IMR-90 (cell line): ENCODE measurements at regions not wholly inside any gene's neighbourhood (a gene's known extent, or its start where the extent isn't known, plus 50 kb on each side); places are given as distances from the start of the nearest gene placed in this dataset.

Experiments
- ATAC-seq: fragments of 200-7000 bp; cut with Tn5 transposase; 2 replicates; pipeline ENCODE4 v1.9.1; 2020; ENCODE audit warnings: low read depth, mild to moderate bottlenecking, moderate library complexity
- BruUV-seq: library from RNA; stranded (reverse); fragments of 400-500 nt; replicated peaks from 2 replicates; lab custom pipeline; 2021; lab: Mats Ljungman, UMichigan
- CTCF ChIA-PET: fragments of 300-600 bp; formaldehyde crosslinking; extraction: SDS; loops from one replicate; lab custom pipeline; 2021; ENCODE audit warnings: antibody characterized with exemption; lab: Yijun Ruan, JAX
- POLR2A ChIA-PET: fragments of 300-600 bp; sonication (Branson Sonifier 250); formaldehyde crosslinking; loops from one replicate; lab custom pipeline; 2022; ENCODE audit warnings: antibody characterized with exemption; ENCODE audit not compliant: unreplicated experiment; lab: Charles Lee
- DNase-seq: peaks from one replicate; pipeline ENCODE4 v3.0.0; 2013
- H2AFZ ChIP-seq: replicated peaks from 2 replicates; pipeline ENCODE3; 2013; ENCODE audit warnings: low read length, mild to moderate bottlenecking; ENCODE audit not compliant: poor library complexity
- H2AK5ac ChIP-seq: 2 replicates; pipeline ENCODE4 v1.6.1; 2013; ENCODE audit warnings: low read depth, low read length, inconsistent platforms
- H2AK9ac ChIP-seq: replicated peaks from 2 replicates; pipeline ENCODE3; 2013; ENCODE audit warnings: mild to moderate bottlenecking, low read depth, low read length, moderate library complexity; ENCODE audit not compliant: poor library complexity
- H2BK120ac ChIP-seq: 2 replicates; pipeline ENCODE4 v1.6.1; 2013; ENCODE audit warnings: low read depth, low read length, inconsistent platforms
- H2BK15ac ChIP-seq: 3 replicates; pipeline ENCODE4 v1.6.1; 2013; ENCODE audit warnings: low read depth, low read length, inconsistent platforms
- H2BK20ac ChIP-seq: 2 replicates; pipeline ENCODE4 v1.6.1; 2013; ENCODE audit warnings: low read depth, mild to moderate bottlenecking, inconsistent platforms, low read length, moderate library complexity
- H2BK5ac ChIP-seq: 2 replicates; pipeline ENCODE4 v1.6.1; 2013; ENCODE audit warnings: mild to moderate bottlenecking, low read depth, low read length, inconsistent platforms; ENCODE audit not compliant: poor library complexity, severe bottlenecking
- H3K14ac ChIP-seq: replicated peaks from 2 replicates; pipeline ENCODE4 v1.6.1; 2013; ENCODE audit warnings: low read depth, low read length, inconsistent platforms
- H3K18ac ChIP-seq: 2 replicates; pipeline ENCODE4 v1.6.1; 2013; ENCODE audit warnings: low read depth, low read length, control low read depth
- H3K23ac ChIP-seq: 2 replicates; pipeline ENCODE4 v1.6.1; 2013; ENCODE audit warnings: low read depth, low read length, inconsistent platforms
- H3K27ac ChIP-seq: 2 replicates; pipeline ENCODE4 v1.5.1; 2013; ENCODE audit warnings: mild to moderate bottlenecking, control low read depth, low read length; ENCODE audit not compliant: insufficient read depth
- H3K27me3 ChIP-seq: 2 replicates; pipeline ENCODE4 v1.6.1; 2013; ENCODE audit warnings: low read length; ENCODE audit not compliant: control insufficient read depth, insufficient read depth
- H3K36me3 ChIP-seq: 2 replicates; pipeline ENCODE4 v1.6.1; 2013; ENCODE audit warnings: low read length, mixed read lengths; ENCODE audit not compliant: control insufficient read depth, insufficient read depth
- H3K4ac ChIP-seq: 2 replicates; pipeline ENCODE4 v1.6.1; 2013; ENCODE audit warnings: low read depth, low read length, inconsistent platforms
- H3K4me1 ChIP-seq: 2 replicates; pipeline ENCODE4 v1.6.1; 2013; ENCODE audit warnings: low read length, mixed read lengths; ENCODE audit not compliant: control insufficient read depth, insufficient read depth
- H3K4me2 ChIP-seq: 2 replicates; pipeline ENCODE4 v1.6.1; 2013; ENCODE audit warnings: low read depth, mild to moderate bottlenecking, control low read depth, low read length, moderate library complexity
- H3K4me3 ChIP-seq: 2 replicates; pipeline ENCODE4 v1.5.1; 2013; ENCODE audit warnings: low read depth, mild to moderate bottlenecking, control low read depth, low read length, moderate library complexity; ENCODE audit not compliant: insufficient read depth
- H3K56ac ChIP-seq: 2 replicates; pipeline ENCODE4 v1.6.1; 2013; ENCODE audit warnings: low read length, inconsistent platforms; ENCODE audit not compliant: insufficient read depth; ENCODE audit errors: extremely low read depth
- H3K79me1 ChIP-seq, 2 experiments: 2 replicates each; pipeline ENCODE4 v1.6.1; 2013; ENCODE audit warnings: low read length in 2 of 2, inconsistent platforms in 1 of 2, low read depth in 1 of 2
- H3K9ac ChIP-seq: 2 replicates; pipeline ENCODE4 v1.6.1; 2013; ENCODE audit warnings: low read depth, low read length, control low read depth
- H3K9me1 ChIP-seq: 2 replicates; pipeline ENCODE4 v1.6.1; 2013; ENCODE audit warnings: low read length, inconsistent platforms; ENCODE audit not compliant: insufficient read depth
- H3K9me3 ChIP-seq: 2 replicates; pipeline ENCODE4 v1.6.1; 2013; ENCODE audit warnings: low read length; ENCODE audit not compliant: control insufficient read depth, insufficient read depth
- H4K20me1 ChIP-seq: 2 replicates; pipeline ENCODE4 v1.6.1; 2013; ENCODE audit warnings: low read length, inconsistent platforms; ENCODE audit not compliant: insufficient read depth
- H4K5ac ChIP-seq: 2 replicates; pipeline ENCODE4 v1.6.1; 2013; ENCODE audit warnings: mild to moderate bottlenecking, low read depth, low read length, control low read depth
- H4K8ac ChIP-seq, 2 experiments: 2 replicates each; pipeline ENCODE4 v1.6.1; 2013; ENCODE audit warnings: low read depth in 2 of 2, low read length in 2 of 2, control low read depth in 1 of 2, inconsistent platforms in 1 of 2
- H4K91ac ChIP-seq: 2 replicates; pipeline ENCODE4 v1.6.1; 2013; ENCODE audit warnings: low read depth, low read length, inconsistent platforms; ENCODE audit not compliant: insufficient read depth
- BHLHE40 ChIP-seq: fragments of 150-350 bp; IDR thresholded peaks from 2 replicates; pipeline ENCODE4 v1.6.1; 2016; ENCODE audit warnings: mild to moderate bottlenecking, low read depth, low read length
- CEBPB ChIP-seq: IDR thresholded peaks from 2 replicates; pipeline ENCODE4 v1.6.1; 2012; ENCODE audit warnings: low read depth, low read length, improper control_type of control experiment
- CHD1 ChIP-seq: IDR thresholded peaks from 2 replicates; pipeline ENCODE4 v1.6.1; 2012; ENCODE audit warnings: low read depth, low read length, improper control_type of control experiment
- FOS ChIP-seq: fragments of 150-350 bp; IDR thresholded peaks from 2 replicates; pipeline ENCODE4 v1.6.1; 2016; ENCODE audit warnings: low read depth, low read length
- MAFK ChIP-seq: IDR thresholded peaks from 2 replicates; pipeline ENCODE4 v1.6.1; 2012; ENCODE audit warnings: low read depth, low read length, improper control_type of control experiment
- MAZ ChIP-seq: IDR thresholded peaks from 2 replicates; pipeline ENCODE4 v1.6.1; 2012; ENCODE audit warnings: low read depth, mild to moderate bottlenecking, low read length, improper control_type of control experiment, moderate library complexity, borderline replicate concordance
- MXI1 ChIP-seq: IDR thresholded peaks from 2 replicates; pipeline ENCODE4 v1.6.1; 2012; ENCODE audit warnings: low read depth, mild to moderate bottlenecking, low read length, moderate library complexity, borderline replicate concordance
- NFE2L2 ChIP-seq: fragments of 150-350 bp; IDR thresholded peaks from 2 replicates; pipeline ENCODE4 v1.6.1; 2016; ENCODE audit warnings: low read depth, mild to moderate bottlenecking, low read length
- POLR2A ChIP-seq: IDR thresholded peaks from 2 replicates; pipeline ENCODE4 v1.6.1; 2012; ENCODE audit warnings: mild to moderate bottlenecking, low read depth, low read length
- RAD21 ChIP-seq: IDR thresholded peaks from 2 replicates; pipeline ENCODE4 v1.6.1; 2012; ENCODE audit warnings: low read length, improper control_type of control experiment
- RCOR1 ChIP-seq: IDR thresholded peaks from 2 replicates; pipeline ENCODE4 v1.6.1; 2012; ENCODE audit warnings: mild to moderate bottlenecking, low read length, improper control_type of control experiment; ENCODE audit not compliant: insufficient replicate concordance
- RFX5 ChIP-seq: IDR thresholded peaks from 2 replicates; pipeline ENCODE4 v1.8.0; 2012; ENCODE audit warnings: low read depth, mild to moderate bottlenecking, low read length, moderate library complexity
- SMC3 ChIP-seq: fragments of 150-350 bp; IDR thresholded peaks from 2 replicates; pipeline ENCODE4 v1.6.1; 2016; ENCODE audit warnings: low read depth, mild to moderate bottlenecking, antibody characterized with exemption, low read length, moderate library complexity
- WGBS, 2 experiments: methylation state at CpG; one replicate each; pipeline versions ENCODE4 v1.1.5 to v1.1.7; 2013; ENCODE audit warnings: missing lambda C conversion rate in 2 of 2; ENCODE audit not compliant: insufficient read length in 1 of 2; ENCODE audit errors: extremely low coverage in 2 of 2; 5-methylcytosine and 5-hydroxymethylcytosine counted together
- dilution Hi-C: fragments of 300-500 bp; cut with HindIII; formaldehyde crosslinking; loops from one replicate; pipeline ENCODE4 v1.14.3; 2018; ENCODE audit warnings: low sequenced_read_pairs; ENCODE audit not compliant: unreplicated experiment
- in situ Hi-C: fragments of 300-500 bp; cut with MboI; formaldehyde crosslinking; loops from 3 replicates; pipeline ENCODE4 v1.14.3; 2019; ENCODE audit warnings: low sequenced_read_pairs, inconsistent platforms, mixed read lengths
- intact Hi-C: fragments of 100-400 bp; cut with micrococcal nuclease; formaldehyde crosslinking; loops from 2 replicates; pipeline ENCODE4 v1.10.0; 2022
- TF ChIP-seq, protein P1 (sequence below): fragments of 150-350 bp; IDR thresholded peaks from 2 replicates; pipeline ENCODE4 v1.6.1; 2017; ENCODE audit warnings: mild to moderate bottlenecking, antibody characterized with exemption, low read length, low read depth
- TF ChIP-seq, protein P2 (sequence below): fragments of 150-350 bp; IDR thresholded peaks from 2 replicates; pipeline ENCODE4 v1.6.1; 2016; ENCODE audit warnings: low read depth, mild to moderate bottlenecking, low read length, moderate library complexity, borderline replicate concordance
- TF ChIP-seq, protein P3 (sequence below): conservative IDR thresholded peaks from 2 replicates; pipeline ENCODE4 v1.5.1; 2012; ENCODE audit warnings: mild to moderate bottlenecking, low read depth, low read length, improper control_type of control experiment

DNA sequence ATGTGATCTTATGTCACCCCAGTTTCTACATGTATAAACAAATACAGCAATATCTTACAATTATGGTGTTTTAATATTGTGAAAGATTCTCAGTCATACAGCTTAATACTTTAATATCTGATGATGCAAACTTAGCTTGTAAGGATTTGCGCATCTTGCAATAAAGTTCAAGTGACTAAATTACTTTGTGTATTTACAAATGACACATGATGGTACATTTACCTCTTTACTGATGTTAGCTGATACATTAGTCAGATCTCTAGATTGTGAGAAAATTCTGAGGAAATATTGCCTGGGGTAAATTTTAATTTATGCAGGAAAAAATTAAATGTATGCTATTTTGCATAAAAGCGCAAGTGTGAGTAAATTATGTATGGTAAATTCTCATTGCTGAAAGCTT lies 418.8 kb upstream of the MMS22L start:
- Histone ChIP-seq H2BK120ac (no peak overlapping the region), H3K9ac (no peak overlapping the region), H3K14ac (no peak overlapping the region), H2BK20ac (no peak overlapping the region), H2BK15ac (no peak overlapping the region), H3K4me3 (no peak overlapping the region), H2AK5ac (no peak overlapping the region), H3K56ac (no peak overlapping the region), H3K4me2 (no peak overlapping the region), H2AFZ (no peak overlapping the region), H3K23ac (no peak overlapping the region), H3K27ac (no peak overlapping the region), H3K27me3 (no peaks in the 10 kb centered on the region), H2BK5ac (no peak overlapping the region), H3K4ac (no peak overlapping the region), H4K20me1 (no peaks in the 10 kb centered on the region), H3K9me3 (no peaks in the 10 kb centered on the region), H3K36me3 (no peaks in the 10 kb centered on the region), H2AK9ac (no peak overlapping the region), H3K79me1 (no peaks in the 10 kb centered on the region), H4K5ac (no peak overlapping the region), H3K18ac (no peak overlapping the region), H4K91ac (no peak overlapping the region), H3K9me1 (no peaks in the 10 kb centered on the region), H3K4me1 (no peaks in the 10 kb centered on the region), H4K8ac (no peak overlapping the region)
- in situ Hi-C loops = no loop called here
- BruUV-seq = no TSS peak
- TF ChIP-seq MAFK = no peak
- no peak for TF ChIP-seq POLR2A
- no peak for TF ChIP-seq CEBPB
- TF ChIP-seq SMC3 = no peak
- no peak for TF ChIP-seq MAZ
- no peak for TF ChIP-seq CHD1
- TF ChIP-seq RAD21 = no peak
- TF ChIP-seq, protein P1, sequence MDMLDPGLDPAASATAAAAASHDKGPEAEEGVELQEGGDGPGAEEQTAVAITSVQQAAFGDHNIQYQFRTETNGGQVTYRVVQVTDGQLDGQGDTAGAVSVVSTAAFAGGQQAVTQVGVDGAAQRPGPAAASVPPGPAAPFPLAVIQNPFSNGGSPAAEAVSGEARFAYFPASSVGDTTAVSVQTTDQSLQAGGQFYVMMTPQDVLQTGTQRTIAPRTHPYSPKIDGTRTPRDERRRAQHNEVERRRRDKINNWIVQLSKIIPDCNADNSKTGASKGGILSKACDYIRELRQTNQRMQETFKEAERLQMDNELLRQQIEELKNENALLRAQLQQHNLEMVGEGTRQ = no peak
- TF ChIP-seq, protein P2, sequence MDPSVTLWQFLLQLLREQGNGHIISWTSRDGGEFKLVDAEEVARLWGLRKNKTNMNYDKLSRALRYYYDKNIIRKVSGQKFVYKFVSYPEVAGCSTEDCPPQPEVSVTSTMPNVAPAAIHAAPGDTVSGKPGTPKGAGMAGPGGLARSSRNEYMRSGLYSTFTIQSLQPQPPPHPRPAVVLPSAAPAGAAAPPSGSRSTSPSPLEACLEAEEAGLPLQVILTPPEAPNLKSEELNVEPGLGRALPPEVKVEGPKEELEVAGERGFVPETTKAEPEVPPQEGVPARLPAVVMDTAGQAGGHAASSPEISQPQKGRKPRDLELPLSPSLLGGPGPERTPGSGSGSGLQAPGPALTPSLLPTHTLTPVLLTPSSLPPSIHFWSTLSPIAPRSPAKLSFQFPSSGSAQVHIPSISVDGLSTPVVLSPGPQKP = no peak
- no peak for TF ChIP-seq FOS
- no peak for TF ChIP-seq BHLHE40
- TF ChIP-seq MXI1 = no peak
- no peak for TF ChIP-seq NFE2L2
- no peak for TF ChIP-seq RFX5
- TF ChIP-seq, protein P3, sequence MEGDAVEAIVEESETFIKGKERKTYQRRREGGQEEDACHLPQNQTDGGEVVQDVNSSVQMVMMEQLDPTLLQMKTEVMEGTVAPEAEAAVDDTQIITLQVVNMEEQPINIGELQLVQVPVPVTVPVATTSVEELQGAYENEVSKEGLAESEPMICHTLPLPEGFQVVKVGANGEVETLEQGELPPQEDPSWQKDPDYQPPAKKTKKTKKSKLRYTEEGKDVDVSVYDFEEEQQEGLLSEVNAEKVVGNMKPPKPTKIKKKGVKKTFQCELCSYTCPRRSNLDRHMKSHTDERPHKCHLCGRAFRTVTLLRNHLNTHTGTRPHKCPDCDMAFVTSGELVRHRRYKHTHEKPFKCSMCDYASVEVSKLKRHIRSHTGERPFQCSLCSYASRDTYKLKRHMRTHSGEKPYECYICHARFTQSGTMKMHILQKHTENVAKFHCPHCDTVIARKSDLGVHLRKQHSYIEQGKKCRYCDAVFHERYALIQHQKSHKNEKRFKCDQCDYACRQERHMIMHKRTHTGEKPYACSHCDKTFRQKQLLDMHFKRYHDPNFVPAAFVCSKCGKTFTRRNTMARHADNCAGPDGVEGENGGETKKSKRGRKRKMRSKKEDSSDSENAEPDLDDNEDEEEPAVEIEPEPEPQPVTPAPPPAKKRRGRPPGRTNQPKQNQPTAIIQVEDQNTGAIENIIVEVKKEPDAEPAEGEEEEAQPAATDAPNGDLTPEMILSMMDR = no peak
- TF ChIP-seq RCOR1 = no peak
- ATAC-seq (no peak), DNase-seq (no peak)
- dilution Hi-C loops = no loop called here
- ChIA-PET POLR2A (no interaction called here), CTCF (interaction anchor here (0.6 kb wide), 1 partner anchor 116 kb away, joined by 3 read pairs; no protein-coding TSS in a partner anchor)
- intact Hi-C loops = no loop called here
- WGBS, 2 experiments = no CpG with 5 or more reads among the region's 2 CpGs
